ENCODE measurements at regions not wholly inside any gene's neighbourhood (a gene's known extent, or its start where the extent isn't known, plus 50 kb on each side); places are given as distances from the start of the nearest gene placed in this dataset.

GRCh38 chr2:64769392-64770044 lies 115.8 kb upstream of the SERTAD2 start:
- DNase-seq (ENCODE audit: low read depth in 2 of 2): no peak

- no peak for DNase-seq (ENCODE audit: low read depth in 2 of 2)
These were observed 116.5 kb upstream of the SERTAD2 start for GRCh38 chr2:64770137-64770780.

GRCh38 chr2:64770781-64771334 lies 117.1 kb upstream of the SERTAD2 start:
- DNase-seq (ENCODE audit: low read depth in 2 of 2): no peak

- no peak for DNase-seq (ENCODE audit: low read depth in 2 of 2)
These were observed 118.0 kb upstream of the SERTAD2 start for GRCh38 chr2:64771737-64772136.

- DNase-seq (ENCODE audit: low read depth in 2 of 2): no peak
These were observed 119.9 kb upstream of the SERTAD2 start for GRCh38 chr2:64773461-64774118.

- no peak for DNase-seq (ENCODE audit: low read depth in 2 of 2)
These were observed 124.1 kb upstream of the SERTAD2 start for GRCh38 chr2:64777841-64778240.

- DNase-seq (ENCODE audit: low read depth in 2 of 2): no peak
These were observed 125.5 kb upstream of the SERTAD2 start for GRCh38 chr2:64779117-64779690.

GRCh38 chr2:64780041-64780440 lies 126.3 kb upstream of the SERTAD2 start:
- no peak for DNase-seq (ENCODE audit: low read depth in 2 of 2)

- DNase-seq (ENCODE audit: low read depth in 2 of 2): no peak
These were observed 128.1 kb upstream of the SERTAD2 start for GRCh38 chr2:64781711-64782390.

GRCh38 chr2:64784168-64785061 lies 130.7 kb upstream of the SERTAD2 start:
- DNase-seq (ENCODE audit: low read depth in 2 of 2): no peak

GRCh38 chr2:64785245-64785644 lies 131.5 kb upstream of the SERTAD2 start:
- no peak for DNase-seq (ENCODE audit: low read depth in 2 of 2)

GRCh38 chr2:64786343-64787018 lies 132.8 kb upstream of the SERTAD2 start:
- no peak for DNase-seq (ENCODE audit: low read depth in 2 of 2)

GRCh38 chr2:64787019-64787365 lies 133.3 kb upstream of the SERTAD2 start:
- no peak for DNase-seq (ENCODE audit: low read depth in 2 of 2)

- no peak for DNase-seq (ENCODE audit: low read depth in 2 of 2)
These were observed 134.0 kb upstream of the SERTAD2 start for GRCh38 chr2:64787698-64788097.

- DNase-seq (ENCODE audit: low read depth in 2 of 2): no peak
These were observed 136.0 kb upstream of the SERTAD2 start for GRCh38 chr2:64789466-64790320.

- no peak for DNase-seq (ENCODE audit: low read depth in 2 of 2)
These were observed 138.6 kb upstream of the SERTAD2 start for GRCh38 chr2:64792300-64792699.

GRCh38 chr2:64792995-64793639 lies 139.4 kb upstream of the SERTAD2 start:
- DNase-seq (ENCODE audit: low read depth in 2 of 2): no peak

- no peak for DNase-seq (ENCODE audit: low read depth in 2 of 2)
These were observed 140.0 kb upstream of the SERTAD2 start for GRCh38 chr2:64793701-64794100.

GRCh38 chr2:64794426-64794995 lies 140.8 kb upstream of the SERTAD2 start:
- no peak for DNase-seq (ENCODE audit: low read depth in 2 of 2)

All from stimulated activated CD4-positive, alpha-beta T cell treated with anti-CD3 and anti-CD28 coated beads, Interleukin-1b, Interleukin-23, amount 100 ng/mL, for 4 hours (primary cell).